NCI-H82 (cell line): ENCODE measurements at regions not wholly inside any gene's neighbourhood (a gene's known extent, or its start where the extent isn't known, plus 50 kb on each side); places are given as distances from the start of the nearest gene placed in this dataset.
A peak's percentile ranks its signal among the peaks of the same experiment; 100 is the strongest.

Experiments used
- DNase-seq: peaks from one replicate; lab custom pipeline; 2025; lab: John Stamatoyannopoulos, UW

- peak; percentile 89 for DNase-seq
Observed at GRCh38 chr5:167587772-167588437, 703.5 kb upstream of the WWC1 start.

- DNase-seq, result no peak
Observed at GRCh38 chr5:167592114-167592513, 699.3 kb upstream of the WWC1 start.

GRCh38 chr5:167593329-167594060 is 698.0 kb upstream of the WWC1 start:
- peak; percentile 55 for DNase-seq

GRCh38 chr5:167594061-167594435 is 697.4 kb upstream of the WWC1 start:
- DNase-seq, result no peak

- DNase-seq, result no peak
Observed at GRCh38 chr5:167594750-167595149, 696.7 kb upstream of the WWC1 start.

- DNase-seq, result no peak
Observed at GRCh38 chr5:167595196-167595595, 696.2 kb upstream of the WWC1 start.

GRCh38 chr5:167598166-167598565 is 693.3 kb upstream of the WWC1 start:
- DNase-seq, result no peak

GRCh38 chr5:167602067-167602466 is 689.4 kb upstream of the WWC1 start:
- DNase-seq, result no peak

GRCh38 chr5:167603135-167603534 is 688.3 kb upstream of the WWC1 start:
- DNase-seq, result no peak

GRCh38 chr5:167608390-167609272 is 682.8 kb upstream of the WWC1 start:
- DNase-seq, result no peak

- DNase-seq, result peak; percentile 12
Observed at GRCh38 chr5:167614294-167615021, 677.0 kb upstream of the WWC1 start.

- DNase-seq, result peak; percentile 52
Observed at GRCh38 chr5:167616043-167616890, 675.2 kb upstream of the WWC1 start.

- no peak for DNase-seq
Observed at GRCh38 chr5:167623354-167623753, 668.1 kb upstream of the WWC1 start.

GRCh38 chr5:167624053-167624452 is 667.4 kb upstream of the WWC1 start:
- no peak for DNase-seq

GRCh38 chr5:167626341-167627123 is 664.9 kb upstream of the WWC1 start:
- no peak for DNase-seq

GRCh38 chr5:167629634-167630033 is 661.8 kb upstream of the WWC1 start:
- DNase-seq, result no peak

GRCh38 chr5:167631191-167631590 is 660.3 kb upstream of the WWC1 start:
- DNase-seq, result no peak

GRCh38 chr5:167633114-167633513 is 658.3 kb upstream of the WWC1 start:
- no peak for DNase-seq

- no peak for DNase-seq
Observed at GRCh38 chr5:167633931-167634341, 657.5 kb upstream of the WWC1 start.

- peak; percentile 36 for DNase-seq
Observed at GRCh38 chr5:167634432-167634831, 657.0 kb upstream of the WWC1 start.
